Peyer's patch (tissue), 4 donors: ENCODE measurements at regions not wholly inside any gene's neighbourhood (a gene's known extent, or its start where the extent isn't known, plus 50 kb on each side); places are given as distances from the start of the nearest gene placed in this dataset.

ENCODE experiments used
- POLR2A ChIP-seq, 2 donors: fragments of 450-650 bp; IDR thresholded peaks; one replicate each; pipeline ENCODE4 v1.5.1; 2017; ENCODE audit warnings: antibody characterized with exemption in 2 of 2, mild to moderate bottlenecking in 2 of 2, moderate library complexity in 2 of 2
- TF ChIP-seq, protein P1 (sequence below), 6 experiments: fragments of 450-650 bp in 4 of 6; fragments of 200-600 bp in 2 of 6; sonication (generic) in 1 of 6; IDR thresholded peaks; one replicate each; pipeline ENCODE4 v1.5.1; 2017 to 2019; ENCODE audit warnings: antibody characterized with exemption in 6 of 6, mild to moderate bottlenecking in 3 of 6, moderate library complexity in 1 of 6

DNA sequence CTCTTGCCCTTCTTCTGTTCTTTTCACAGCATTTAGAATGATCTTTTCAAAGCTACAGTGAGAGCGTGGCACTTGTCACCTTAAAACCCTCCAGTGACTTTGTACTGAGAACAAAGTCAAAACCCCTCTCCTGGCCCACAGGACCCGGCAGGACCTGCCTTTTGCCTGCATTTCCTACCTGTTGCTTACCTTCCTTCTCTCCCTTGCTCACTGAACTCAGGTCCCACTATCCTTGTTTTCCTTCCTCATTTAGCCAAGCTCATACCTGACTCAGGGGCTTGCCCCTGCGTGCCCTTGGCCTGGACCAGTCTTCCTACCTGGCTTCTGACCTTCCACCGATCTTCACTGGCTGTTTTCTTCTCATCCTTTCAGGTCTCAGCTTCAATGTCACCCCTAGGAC, 112.3 kb upstream of the PRMT8 start:
- TF ChIP-seq, protein P1, sequence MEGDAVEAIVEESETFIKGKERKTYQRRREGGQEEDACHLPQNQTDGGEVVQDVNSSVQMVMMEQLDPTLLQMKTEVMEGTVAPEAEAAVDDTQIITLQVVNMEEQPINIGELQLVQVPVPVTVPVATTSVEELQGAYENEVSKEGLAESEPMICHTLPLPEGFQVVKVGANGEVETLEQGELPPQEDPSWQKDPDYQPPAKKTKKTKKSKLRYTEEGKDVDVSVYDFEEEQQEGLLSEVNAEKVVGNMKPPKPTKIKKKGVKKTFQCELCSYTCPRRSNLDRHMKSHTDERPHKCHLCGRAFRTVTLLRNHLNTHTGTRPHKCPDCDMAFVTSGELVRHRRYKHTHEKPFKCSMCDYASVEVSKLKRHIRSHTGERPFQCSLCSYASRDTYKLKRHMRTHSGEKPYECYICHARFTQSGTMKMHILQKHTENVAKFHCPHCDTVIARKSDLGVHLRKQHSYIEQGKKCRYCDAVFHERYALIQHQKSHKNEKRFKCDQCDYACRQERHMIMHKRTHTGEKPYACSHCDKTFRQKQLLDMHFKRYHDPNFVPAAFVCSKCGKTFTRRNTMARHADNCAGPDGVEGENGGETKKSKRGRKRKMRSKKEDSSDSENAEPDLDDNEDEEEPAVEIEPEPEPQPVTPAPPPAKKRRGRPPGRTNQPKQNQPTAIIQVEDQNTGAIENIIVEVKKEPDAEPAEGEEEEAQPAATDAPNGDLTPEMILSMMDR (IDR thresholded peaks at IDR 0.05) = no peak
- no peak for TF ChIP-seq POLR2A (IDR thresholded peaks at IDR 0.05)
